ENCODE measurements at regions not wholly inside any gene's neighbourhood (a gene's known extent, or its start where the extent isn't known, plus 50 kb on each side); places are given as distances from the start of the nearest gene placed in this dataset.

GRCh38 chr12:115118177-115118724 lies 434.3 kb upstream of the TBX3 start:
- TF ChIP-seq CTCF (conservative IDR thresholded peaks at IDR 0.05) (no peak), ZFX (IDR thresholded peaks at IDR 0.05) (no peak)

Measured in C4-2B (cell line).